ENCODE measurements at regions not wholly inside any gene's neighbourhood (a gene's known extent, or its start where the extent isn't known, plus 50 kb on each side); places are given as distances from the start of the nearest gene placed in this dataset.

GRCh38 chr11:134911514-134912180 is 499.6 kb upstream of the B3GAT1 start:
- no peak for DNase-seq (ENCODE audit: low read depth in 2 of 2)

GRCh38 chr11:134908583-134908982 is 496.5 kb upstream of the B3GAT1 start:
- DNase-seq (ENCODE audit: low read depth in 2 of 2), result no peak

GRCh38 chr11:134907636-134908035 is 495.6 kb upstream of the B3GAT1 start:
- no peak for DNase-seq (ENCODE audit: low read depth in 2 of 2)

GRCh38 chr11:134906356-134906955 is 494.4 kb upstream of the B3GAT1 start:
- no peak for DNase-seq (ENCODE audit: low read depth in 2 of 2)

- DNase-seq (ENCODE audit: low read depth in 2 of 2), result no peak
Observed at GRCh38 chr11:134905928-134906327, 493.9 kb upstream of the B3GAT1 start.

GRCh38 chr11:134905517-134905916 is 493.5 kb upstream of the B3GAT1 start:
- DNase-seq (ENCODE audit: low read depth in 2 of 2), result no peak

- no peak for DNase-seq (ENCODE audit: low read depth in 2 of 2)
Observed at GRCh38 chr11:134904103-134904790, 492.2 kb upstream of the B3GAT1 start.

- DNase-seq (ENCODE audit: low read depth in 2 of 2), result no peak
Observed at GRCh38 chr11:134901955-134902918, 490.2 kb upstream of the B3GAT1 start.

GRCh38 chr11:134901542-134901941 is 489.5 kb upstream of the B3GAT1 start:
- no peak for DNase-seq (ENCODE audit: low read depth in 2 of 2)

- DNase-seq (ENCODE audit: low read depth in 2 of 2), result no peak
Observed at GRCh38 chr11:134893810-134894685, 482.0 kb upstream of the B3GAT1 start.

- no peak for DNase-seq (ENCODE audit: low read depth in 2 of 2)
Observed at GRCh38 chr11:134890446-134890845, 478.4 kb upstream of the B3GAT1 start.

GRCh38 chr11:134889832-134890231 is 477.8 kb upstream of the B3GAT1 start:
- no peak for DNase-seq (ENCODE audit: low read depth in 2 of 2)

- no peak for DNase-seq (ENCODE audit: low read depth in 2 of 2)
Observed at GRCh38 chr11:134888821-134889220, 476.8 kb upstream of the B3GAT1 start.

- no peak for DNase-seq (ENCODE audit: low read depth in 2 of 2)
Observed at GRCh38 chr11:134887896-134888295, 475.9 kb upstream of the B3GAT1 start.

GRCh38 chr11:134883484-134883883 is 471.4 kb upstream of the B3GAT1 start:
- DNase-seq (ENCODE audit: low read depth in 2 of 2), result no peak

- no peak for DNase-seq (ENCODE audit: low read depth in 2 of 2)
Observed at GRCh38 chr11:134882671-134883297, 470.7 kb upstream of the B3GAT1 start.

GRCh38 chr11:134882141-134882540 is 470.1 kb upstream of the B3GAT1 start:
- DNase-seq (ENCODE audit: low read depth in 2 of 2), result no peak

- no peak for DNase-seq (ENCODE audit: low read depth in 2 of 2)
Observed at GRCh38 chr11:134880788-134881187, 468.7 kb upstream of the B3GAT1 start.

- no peak for DNase-seq (ENCODE audit: low read depth in 2 of 2)
Observed at GRCh38 chr11:134879931-134880330, 467.9 kb upstream of the B3GAT1 start.

GRCh38 chr11:134879341-134879740 is 467.3 kb upstream of the B3GAT1 start:
- DNase-seq (ENCODE audit: low read depth in 2 of 2), result no peak

Measured in activated CD4-positive, alpha-beta T cell treated with anti-CD3 and anti-CD28 coated beads for 24 hours (primary cell).